HG02884 (cell line): ENCODE measurements at regions not wholly inside any gene's neighbourhood (a gene's known extent, or its start where the extent isn't known, plus 50 kb on each side); places are given as distances from the start of the nearest gene placed in this dataset.
"Not testable (repeated sequence)": the region's sequence is repeated elsewhere in the genome, so short reads cannot be mapped to it uniquely, and the experiment has no call there.

ENCODE experiments used
- ATAC-seq: cut with Tn5 transposase; IDR thresholded peaks from one replicate; pipeline ENCODE4 v1.9.1; 2021; ENCODE audit warnings: mild to moderate bottlenecking, moderate library complexity; ENCODE audit not compliant: unreplicated experiment

DNA sequence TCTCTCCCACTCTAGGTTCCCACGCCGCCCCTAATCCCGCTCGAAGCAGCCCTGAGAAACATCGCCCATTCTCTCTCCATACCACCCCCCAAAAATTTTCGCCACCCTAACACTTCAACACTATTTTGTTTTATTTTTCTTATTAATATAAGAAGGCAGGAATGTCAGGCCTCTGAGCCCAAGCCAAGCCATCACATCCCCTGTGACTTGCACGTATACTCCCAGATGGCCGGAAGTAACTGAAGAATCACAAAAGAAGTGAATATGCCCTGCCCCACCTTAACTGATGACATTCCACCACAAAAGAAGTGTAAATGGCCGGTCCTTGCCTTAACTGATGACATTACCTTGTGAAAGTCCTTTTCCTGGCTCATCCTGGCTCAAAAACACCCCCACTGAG lies 127.2 kb upstream of the ADCY2 start:
- not testable (repeated sequence) for ATAC-seq

DNA sequence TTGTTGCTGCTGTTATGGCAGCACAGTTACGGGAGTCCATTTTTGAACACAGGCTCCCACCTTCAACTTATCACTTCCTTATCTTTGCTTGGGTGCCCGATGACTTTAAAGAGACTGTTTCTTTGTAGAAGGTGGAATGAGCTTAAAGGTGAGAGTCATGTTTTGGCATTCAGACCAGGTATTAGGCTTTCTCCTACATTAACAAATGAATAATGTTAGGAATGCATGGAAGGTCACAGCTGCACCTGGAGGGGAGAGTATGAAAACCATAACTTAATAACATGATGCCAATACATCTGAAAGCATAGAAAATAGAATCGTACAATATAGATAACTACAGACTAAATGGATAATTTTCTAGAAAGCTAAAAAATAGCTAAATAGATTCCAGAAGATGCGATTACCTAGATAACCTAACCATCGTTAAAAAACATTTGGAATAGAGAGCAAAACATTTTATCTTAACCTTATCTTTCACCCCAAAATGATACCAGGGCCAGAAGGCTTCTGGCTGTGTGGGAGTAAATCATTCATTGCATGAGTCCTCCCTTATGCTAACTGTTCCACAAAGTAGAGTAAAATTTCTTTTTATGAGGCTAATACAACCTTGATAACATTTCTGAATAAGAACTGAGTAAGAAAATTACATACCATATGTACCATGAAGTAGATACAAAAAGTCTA lies 126.2 kb upstream of the ADCY2 start:
- no peak for ATAC-seq

DNA sequence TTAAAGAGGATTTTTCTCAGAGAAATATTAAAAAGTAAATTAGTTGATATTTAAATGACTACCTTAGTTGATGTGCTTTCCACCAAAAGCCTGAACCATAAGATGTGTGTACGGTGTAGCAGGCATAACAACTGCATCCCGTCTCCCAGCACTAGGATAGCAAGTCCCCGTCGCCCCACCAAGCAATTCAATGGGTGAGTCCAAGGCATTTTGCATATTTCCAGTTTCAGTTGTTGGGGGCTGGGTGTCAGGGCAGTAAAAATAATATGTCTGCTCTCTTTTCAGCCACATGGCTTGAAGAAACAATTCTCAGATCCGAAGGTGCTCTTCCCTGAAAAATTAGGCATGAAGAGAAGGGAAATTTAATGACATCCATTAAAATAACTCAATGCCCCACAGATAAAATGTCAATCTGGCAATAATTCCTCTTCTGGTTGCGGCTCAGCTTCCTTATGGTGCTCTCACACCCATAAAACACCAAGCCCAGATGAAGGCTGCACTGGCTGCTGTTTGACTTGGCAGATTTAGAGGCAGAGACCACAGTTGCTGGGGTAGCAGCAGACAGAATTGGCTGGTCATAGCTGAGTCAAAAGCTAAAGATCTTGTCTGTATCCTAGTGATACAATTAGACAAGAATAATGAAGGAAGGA lies 124.4 kb upstream of the ADCY2 start:
- no peak for ATAC-seq

DNA sequence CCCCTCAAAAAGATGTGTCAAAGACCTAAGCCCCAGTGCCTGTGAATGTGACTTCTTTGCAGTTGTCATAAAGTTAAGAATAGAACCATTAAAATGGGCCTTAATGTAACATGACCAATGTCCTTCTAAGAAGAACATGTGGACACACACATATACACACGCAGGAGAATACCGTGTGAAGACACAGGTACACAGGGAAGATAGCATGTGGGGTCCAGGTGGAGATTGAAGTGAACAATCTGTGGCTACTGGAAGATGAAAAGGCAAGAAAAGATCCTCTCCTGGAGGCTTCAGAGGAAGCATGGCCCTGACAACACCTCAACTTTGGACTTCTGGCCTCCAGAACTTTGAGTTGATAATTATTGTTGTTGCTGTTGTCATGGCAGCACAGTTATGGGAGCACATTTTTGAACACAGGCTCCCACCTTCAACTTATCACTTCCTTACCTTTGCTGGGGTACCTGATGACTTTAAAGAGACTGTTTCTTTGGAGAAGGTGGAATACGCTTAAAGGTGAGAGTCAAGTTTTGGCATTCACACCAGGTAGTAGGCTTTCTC lies 123.5 kb upstream of the ADCY2 start:
- no peak for ATAC-seq

DNA sequence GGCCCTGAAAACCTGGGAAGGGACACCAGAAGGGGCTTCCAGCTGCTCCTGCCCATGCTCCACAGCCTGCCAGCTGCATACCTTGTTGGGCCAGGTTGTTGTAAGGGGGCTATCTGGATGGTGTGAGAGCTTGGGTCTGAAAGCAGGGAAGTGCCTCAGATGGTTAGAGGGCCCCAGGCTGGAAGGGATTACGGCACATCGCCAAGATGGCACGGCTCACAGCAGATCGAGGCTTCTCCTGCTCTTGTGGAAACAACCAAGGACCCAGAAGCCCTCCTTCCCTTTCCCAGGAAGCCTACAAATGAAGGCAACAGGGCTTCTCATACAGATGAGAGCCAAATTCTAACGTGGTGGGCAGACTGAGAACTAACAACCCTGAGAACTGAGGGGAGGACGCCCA lies 121.7 kb upstream of the ADCY2 start:
- ATAC-seq: no peak

DNA sequence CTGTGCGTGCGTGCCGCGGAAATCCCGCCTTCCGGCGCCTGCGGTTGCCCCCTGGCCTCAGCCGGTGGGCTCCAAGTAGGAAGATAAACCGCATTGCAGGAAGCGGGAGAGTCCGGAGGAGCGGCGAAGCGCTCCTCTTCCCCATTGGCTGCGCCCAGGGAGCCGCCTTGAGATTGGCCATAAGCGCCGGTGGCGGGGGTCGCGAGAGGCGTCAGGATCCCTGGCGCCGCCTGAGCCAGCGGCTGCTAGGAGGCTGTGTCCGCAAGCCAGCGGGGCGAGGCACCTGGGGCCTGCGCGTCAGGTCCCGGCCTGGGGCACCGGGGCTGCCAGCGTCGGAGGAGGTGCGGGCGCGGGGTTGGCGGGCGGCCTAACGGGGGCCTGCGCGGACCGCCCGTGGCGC lies 106.3 kb upstream of the ADCY2 start:
- not testable (repeated sequence) for ATAC-seq

DNA sequence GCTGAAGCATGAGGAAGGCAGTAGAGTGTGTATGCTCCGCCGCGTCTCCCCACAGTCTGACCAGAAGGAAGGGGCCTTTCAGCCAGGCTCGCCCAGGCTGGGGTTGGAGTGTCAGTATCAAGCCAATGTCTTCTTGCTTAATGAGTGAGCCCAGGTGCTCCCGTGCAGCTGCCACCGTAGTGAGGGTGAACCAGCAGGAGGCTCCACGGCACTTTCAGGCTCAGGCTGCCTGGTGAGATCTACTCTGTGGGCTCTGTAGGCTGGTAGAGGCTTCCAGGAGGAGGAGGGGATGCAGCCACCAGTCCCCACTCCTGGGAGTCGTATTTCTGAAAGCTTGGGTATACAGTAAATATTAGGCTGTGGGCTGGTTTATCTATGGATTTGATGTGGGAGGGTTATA lies 98.1 kb upstream of the ADCY2 start:
- not testable (repeated sequence) for ATAC-seq

DNA sequence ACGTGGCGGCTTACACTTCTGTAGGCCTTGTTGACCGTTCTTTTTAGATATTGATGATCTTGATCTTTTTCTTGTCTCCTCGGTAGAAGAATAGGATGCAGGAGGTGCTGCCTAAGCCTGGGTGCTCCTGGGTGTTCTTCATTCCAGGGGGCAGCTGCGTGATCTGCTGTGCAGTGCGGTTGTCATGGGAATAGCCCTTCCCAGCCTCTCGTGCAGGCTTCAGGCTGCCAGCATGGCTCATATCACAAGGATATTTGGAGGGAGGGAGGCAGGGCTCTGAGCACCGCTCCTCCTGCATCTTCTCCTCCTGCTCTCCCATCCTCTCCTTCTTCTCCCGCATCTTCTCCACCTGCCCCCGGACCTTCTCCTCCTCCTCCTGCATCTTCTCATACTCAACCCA lies 96.2 kb upstream of the ADCY2 start:
- not testable (repeated sequence) for ATAC-seq

DNA sequence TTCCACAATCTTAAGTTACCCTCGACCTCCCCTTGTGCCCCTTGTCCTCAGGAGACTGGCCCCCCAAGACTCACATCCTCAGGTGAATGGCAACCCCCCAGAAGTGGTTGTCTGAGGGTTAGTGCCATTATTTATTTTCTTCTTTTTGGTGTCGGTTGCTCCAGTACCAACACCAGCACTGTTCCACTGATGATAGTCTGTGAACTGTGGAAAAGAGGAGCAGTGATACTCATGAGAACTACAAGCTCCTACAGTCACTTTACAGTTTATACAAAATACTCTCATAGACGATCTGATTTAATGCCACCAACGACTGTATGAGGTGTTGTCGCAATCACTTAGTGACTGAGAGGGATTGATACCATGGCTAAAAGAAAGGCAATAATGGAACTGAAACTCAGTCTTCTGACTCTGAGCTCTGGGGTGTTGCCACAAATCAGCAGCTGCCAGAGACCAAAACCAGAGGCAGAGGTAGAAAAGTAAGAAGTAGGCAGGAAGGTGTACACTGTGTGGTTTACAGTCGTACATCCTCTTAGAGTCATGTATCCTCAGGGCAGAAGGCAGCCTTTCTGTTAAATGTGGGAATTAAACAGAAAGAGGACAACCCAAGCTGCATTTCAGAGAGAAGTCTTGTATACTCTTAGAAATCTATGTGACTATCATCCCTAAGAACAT lies 90.8 kb upstream of the ADCY2 start:
- not testable (repeated sequence) for ATAC-seq

DNA sequence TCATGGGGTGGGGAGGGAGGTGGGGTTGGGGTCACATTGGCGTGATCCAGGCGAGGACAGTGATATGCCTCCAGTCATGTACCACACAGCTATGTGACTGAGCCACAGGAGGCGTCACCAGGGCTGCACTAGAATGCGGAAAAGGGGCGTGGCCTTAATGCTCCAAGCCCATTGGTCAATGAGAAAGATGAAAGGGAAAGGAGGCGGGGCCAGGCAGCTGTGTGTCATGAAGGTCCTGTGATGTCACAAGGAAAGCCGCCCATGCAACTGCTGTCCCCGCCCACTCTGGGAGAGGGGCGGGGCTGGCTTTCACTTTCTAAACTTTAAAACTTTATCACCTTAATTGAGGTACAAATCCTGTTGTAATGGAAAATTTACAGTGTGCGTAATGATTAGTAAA lies 89.4 kb upstream of the ADCY2 start:
- ATAC-seq: not testable (repeated sequence)

DNA sequence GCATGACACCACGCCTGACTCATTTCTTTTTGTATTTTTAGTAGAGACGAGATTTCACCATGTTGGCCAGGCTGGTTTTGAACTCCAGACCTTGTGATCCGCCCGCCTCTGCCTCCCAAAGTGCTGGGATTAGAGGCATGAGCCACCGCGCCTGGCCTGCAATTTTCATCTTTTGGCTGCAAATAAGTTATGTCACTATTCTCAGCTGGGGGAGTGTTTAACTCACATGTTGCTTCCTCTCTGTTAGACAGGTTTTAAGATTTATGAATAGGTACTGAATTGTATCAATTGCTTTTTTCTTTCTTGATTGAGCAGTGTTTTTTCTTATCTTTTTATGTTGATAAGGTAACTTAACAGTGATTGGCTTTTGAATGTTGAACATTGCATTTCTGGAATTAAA lies 88.2 kb upstream of the ADCY2 start:
- not testable (repeated sequence) for ATAC-seq

DNA sequence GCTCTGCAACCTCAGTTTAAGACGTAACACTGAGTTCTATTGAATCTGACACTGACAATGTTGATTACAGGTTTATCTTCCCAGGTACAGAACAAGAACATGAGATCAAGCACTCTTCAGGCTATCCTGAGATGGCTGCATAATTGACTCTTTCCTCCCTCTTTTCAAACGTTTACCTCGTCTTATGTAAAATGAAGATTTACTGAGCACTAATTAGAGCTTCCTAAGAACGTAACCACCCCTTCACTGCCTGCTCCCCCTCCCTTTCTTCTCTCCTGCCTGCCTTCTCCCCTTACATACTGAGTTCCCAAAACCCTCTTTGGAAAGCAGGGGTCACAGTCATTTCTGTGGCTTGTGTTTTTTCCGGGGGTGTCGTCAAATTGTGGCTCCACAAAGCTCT lies 86.2 kb upstream of the ADCY2 start:
- ATAC-seq: not testable (repeated sequence)

DNA sequence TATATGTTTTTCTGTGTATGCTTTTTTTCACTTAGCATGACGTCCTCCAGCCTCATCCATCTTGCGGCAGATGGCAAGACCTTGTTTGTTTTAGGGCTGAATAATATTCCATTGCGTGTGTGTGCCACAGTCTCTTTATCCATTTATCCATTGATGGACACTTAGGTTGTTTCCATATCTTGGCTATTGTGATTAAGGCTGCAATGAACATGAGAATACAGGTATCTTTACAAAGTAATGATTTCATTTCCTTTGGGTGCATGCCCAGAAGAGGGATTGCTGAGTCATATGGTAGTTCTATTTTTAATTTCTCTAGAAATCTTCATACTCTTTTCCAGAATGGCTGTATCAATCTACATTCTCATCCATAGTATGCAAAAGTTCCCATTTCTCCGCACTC lies 85.3 kb upstream of the ADCY2 start:
- not testable (repeated sequence) for ATAC-seq

DNA sequence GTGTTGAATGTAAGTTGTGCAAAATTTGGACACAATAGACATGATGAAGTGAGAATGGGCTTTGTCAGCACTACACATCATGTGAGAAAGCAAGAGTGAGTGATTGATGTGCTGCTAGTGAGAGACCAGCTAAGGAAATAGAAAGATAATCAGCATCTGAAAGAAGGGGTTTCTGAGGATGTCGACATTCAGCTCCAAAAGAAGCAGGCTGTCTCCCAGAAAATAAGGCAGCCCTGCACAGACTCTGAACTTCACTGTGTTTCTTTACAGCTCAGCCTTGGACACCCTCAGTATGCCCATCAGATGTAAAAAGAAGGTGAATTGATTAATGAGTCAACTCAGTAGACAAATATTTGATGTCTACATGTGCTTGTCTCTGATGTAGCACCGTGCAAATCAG lies 80.8 kb upstream of the ADCY2 start:
- no peak for ATAC-seq

DNA sequence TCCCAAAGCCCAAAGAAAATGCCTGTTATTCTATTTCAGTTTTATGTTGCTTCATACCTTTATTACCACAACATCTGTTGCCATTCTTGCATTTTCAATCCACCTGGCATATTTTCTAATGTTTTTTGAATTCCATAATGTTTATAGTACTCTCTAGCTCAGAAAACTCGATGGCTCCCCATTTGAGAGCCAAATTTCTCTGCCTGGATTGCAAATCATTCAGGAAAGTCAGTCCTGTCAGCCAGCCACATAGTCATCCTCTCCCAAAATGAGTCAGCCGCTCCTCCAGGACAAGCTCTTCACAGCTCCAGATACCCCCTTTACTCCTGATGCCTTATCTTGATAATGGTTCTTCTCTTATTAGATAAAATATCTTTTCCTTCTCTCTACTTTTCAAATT lies 78.2 kb upstream of the ADCY2 start:
- no peak for ATAC-seq

DNA sequence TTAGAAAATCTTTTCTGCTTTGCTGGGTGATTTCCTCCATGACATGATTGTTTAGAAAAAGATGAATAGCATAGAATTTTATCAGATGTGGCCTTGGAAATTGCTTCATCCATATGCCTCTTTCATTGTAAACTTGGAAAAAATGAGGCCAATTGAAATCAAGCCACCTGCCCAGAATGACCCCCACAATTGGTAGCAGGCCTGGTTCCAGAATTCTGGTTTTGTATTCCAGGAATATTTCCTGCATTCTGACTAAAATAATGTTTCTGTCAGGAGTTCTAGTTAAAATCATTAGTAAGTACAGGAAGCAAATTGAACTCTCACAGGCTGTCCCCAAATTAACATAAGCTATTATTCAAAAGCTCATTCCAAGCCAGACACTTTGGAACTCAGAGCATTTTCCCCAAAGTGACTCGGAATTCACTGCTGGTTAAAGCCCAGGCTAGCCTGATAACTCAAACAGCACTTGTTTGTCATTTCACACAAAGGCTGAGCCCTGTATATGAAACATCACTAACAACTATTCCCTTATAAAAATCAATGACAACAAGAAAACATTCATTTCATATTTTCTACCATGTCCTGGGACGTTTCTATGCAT lies 75.1 kb upstream of the ADCY2 start:
- ATAC-seq: no peak

DNA sequence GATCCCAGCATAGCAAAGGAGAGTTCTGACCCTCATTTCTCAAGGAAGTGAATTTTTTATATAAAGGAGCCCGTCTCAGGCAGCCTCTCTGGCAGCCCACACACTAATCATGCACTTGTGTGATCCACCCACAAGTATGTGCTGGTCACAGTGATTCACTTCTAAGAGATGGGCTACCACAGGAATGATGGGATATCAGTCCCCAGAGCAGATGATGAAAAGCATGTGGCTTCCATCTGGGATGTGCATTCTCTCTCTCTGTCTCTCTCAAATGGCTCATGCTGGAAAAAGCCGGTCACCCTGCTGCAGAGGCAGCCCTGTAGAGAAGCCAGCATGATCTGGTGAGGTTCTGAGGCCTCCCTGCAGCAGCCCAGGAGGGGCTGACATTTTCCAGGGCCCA lies 74.2 kb upstream of the ADCY2 start:
- ATAC-seq: no peak

DNA sequence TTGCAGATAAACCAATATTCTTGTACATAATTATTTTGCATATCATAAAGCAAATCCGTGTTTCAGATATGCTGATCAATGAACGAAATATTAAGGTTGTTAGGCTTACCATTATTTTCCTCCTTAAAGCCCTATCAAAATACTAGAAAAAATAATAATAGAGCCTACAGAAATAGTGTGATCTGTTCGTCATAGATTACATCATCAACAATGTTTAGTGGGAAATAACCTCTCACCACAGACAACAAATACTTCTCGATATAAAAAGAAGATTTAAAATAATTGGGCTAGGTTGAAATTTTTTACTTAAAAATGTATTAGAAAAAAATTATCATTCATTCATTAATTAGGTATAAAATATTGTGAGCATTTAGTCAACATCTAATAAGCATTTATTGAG lies 71.0 kb upstream of the ADCY2 start:
- no peak for ATAC-seq

DNA sequence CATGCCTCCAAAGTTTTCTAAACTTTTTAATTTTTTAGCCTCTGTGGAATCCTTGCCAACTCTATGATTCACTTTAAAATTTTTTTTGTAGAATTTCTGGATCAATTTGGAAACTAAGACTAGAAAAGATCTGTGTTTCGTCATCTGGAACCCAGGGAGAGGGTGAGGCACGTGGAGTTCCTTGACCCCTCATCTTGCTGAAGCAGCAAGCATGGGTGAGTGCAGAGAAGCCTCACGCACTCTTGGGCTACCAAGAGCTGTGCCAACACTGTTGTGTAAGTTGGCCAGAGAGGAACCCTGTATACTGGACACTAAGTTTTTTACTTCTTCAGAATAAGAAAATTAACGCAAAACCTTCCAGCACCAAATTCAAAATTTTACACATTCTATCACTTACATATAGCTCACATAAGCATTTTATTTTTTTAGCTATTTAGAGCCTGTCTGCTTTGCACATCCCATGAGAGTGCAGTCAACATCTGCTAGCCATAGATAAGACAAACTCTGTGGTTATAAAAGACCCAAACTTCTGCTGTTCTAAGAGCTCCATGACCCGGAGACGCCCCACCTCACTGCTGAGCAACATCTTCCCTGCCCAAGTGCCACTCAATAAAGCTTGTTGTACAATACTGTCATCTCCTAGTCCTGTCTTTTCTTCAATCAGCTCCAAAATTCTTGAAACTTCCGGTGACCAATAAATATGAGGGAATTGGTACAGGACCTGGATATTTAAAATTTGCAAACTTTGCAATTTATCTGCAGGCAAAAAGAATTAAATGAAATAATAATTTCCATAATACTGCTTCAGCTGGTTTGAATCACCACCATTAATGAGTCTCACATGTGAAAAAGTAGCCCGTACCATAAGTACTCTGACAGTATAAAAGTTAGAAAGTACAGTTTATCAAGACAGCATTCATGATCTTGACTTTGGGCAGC lies 69.7 kb upstream of the ADCY2 start:
- ATAC-seq: no peak

DNA sequence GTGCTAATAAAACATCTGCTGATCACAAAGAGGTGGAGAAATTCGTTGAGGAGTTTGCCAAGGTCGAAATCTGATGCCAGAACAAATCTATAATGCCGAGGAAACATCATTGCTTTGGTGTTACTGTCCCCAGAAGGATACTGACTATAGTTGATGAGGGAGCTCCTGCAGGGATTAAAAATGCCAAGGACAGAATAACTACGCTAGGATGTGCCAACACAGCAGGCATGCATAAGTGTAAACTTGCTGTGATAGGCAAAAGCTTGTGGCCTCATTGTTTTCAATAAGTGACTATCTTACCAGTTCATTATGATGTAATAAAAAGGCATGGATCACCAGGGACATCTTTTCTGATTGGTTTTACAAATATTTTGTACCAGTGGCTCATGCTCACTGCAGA lies 66.8 kb upstream of the ADCY2 start:
- ATAC-seq: no peak
